NT2/D1 (cell line): ENCODE measurements at regions not wholly inside any gene's neighbourhood (a gene's known extent, or its start where the extent isn't known, plus 50 kb on each side); places are given as distances from the start of the nearest gene placed in this dataset.

Source experiments
- SUZ12 ChIP-seq: IDR thresholded peaks from 2 replicates; pipeline ENCODE4 v1.6.1; 2011; ENCODE audit not compliant: insufficient read length, insufficient read depth; ENCODE audit errors: extremely low read depth
- YY1 ChIP-seq: IDR thresholded peaks from 2 replicates; pipeline ENCODE4 v1.6.1; 2011; ENCODE audit not compliant: insufficient read length, insufficient read depth
- ZNF274 ChIP-seq: IDR thresholded peaks from 2 replicates; pipeline ENCODE4 v1.6.1; 2011; ENCODE audit warnings: mild to moderate bottlenecking, low read depth, low read length

DNA sequence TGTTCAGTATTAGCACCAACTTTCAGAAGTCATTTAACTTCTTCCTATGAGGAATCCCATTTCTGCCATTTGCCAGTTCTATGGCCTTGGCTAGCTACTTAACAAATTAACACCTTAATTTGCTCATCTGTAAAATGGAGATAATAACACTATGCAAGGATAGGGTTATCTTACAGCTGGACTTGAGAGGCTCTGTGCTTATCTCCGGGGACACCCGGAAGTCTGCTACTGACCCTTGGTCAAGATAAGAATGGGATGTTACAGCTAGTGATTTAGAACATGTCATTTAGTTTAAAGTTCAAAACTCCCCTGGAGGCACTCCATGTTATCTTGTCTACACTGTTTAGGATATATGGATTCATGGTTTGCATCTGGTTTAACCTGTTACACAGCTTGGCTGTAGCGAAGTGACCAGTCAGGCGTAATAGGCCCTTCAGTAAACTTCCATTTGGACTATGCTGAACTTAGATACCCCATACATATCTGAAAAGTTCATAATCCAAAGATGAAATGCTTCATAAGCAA, 156.0 kb upstream of the CD96 start:
- TF ChIP-seq YY1, result no peak
- no peak for TF ChIP-seq ZNF274
- TF ChIP-seq SUZ12, result no peak
